Central memory CD4-positive, alpha-beta T cell (primary cell): ENCODE measurements at regions not wholly inside any gene's neighbourhood (a gene's known extent, or its start where the extent isn't known, plus 50 kb on each side); places are given as distances from the start of the nearest gene placed in this dataset.
"Not testable (repeated sequence)": the region's sequence is repeated elsewhere in the genome, so short reads cannot be mapped to it uniquely, and the experiment has no call there.

Experiments used
- DNase-seq: peaks from one replicate; pipeline ENCODE4 v3.0.0; 2022

- not testable (repeated sequence) for DNase-seq
These were observed 121.6 kb downstream of the ZNF22 start for GRCh38 chr10:45122180-45122860.

DNA sequence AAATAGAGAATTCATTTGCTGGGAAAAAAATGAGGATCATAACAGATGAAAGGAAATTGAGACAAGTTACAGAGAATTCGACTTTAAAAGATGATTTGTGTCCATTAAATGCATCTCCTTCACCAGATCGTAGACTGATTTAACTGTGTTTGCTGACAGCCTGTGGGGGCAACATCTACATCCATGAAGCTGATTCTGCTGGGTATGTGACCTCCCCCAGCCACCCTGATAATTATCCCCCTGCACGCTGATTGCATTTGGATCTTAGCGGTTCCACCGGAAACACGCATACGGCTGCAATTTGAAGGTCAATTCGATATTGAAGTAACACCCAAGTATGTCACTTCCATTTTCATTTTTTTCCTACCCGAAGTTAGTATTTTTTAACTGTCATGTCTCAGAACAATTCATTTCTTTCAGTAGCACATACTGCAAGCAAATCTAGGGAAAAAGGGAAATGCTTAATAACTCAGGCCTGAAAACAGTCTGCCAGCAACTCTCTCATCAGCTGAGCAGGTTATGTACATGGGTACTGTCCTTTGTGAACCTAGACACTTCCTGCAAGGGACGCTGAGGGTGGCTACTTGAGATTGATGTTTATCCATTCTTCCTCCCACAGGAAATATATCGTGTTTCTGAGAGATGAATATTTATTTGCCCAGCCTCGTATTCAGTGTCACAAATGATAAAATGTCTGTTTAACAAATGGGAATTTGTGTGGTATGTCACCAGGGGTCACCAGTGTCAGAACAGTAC lies 134.9 kb downstream of the ZNF22 start:
- no peak for DNase-seq

- no peak for DNase-seq
These were observed 135.5 kb downstream of the ZNF22 start for GRCh38 chr10:45136256-45136655.

GRCh38 chr10:45144326-45145070 lies 143.8 kb downstream of the ZNF22 start:
- no peak for DNase-seq

DNA sequence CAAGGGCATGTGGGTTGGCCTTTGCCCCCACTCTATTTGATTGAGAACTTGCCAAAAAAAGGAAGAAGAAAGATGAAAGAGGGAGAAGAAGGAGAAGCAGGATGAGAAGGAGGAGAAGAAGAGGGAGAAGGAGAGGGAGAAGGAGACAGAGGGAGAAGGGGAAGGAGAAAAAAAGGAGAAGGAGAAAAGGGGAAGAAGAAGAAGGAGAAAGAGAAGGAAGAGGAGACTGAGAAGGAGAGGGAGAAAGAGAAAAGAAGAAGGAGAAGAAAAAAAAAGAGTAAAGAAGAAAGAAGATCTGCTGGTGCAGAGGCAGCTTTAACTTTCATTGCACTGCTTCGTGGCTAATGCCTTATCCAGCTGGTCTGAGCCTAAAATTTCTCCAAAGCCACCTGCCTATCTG lies 144.4 kb downstream of the ZNF22 start:
- not testable (repeated sequence) for DNase-seq

- no peak for DNase-seq
These were observed 146.3 kb downstream of the ZNF22 start for GRCh38 chr10:45147000-45147399.

GRCh38 chr10:45150997-45151396 lies 150.3 kb downstream of the ZNF22 start:
- DNase-seq: no peak

GRCh38 chr10:45151467-45152214 lies 150.9 kb downstream of the ZNF22 start:
- no peak for DNase-seq

DNA sequence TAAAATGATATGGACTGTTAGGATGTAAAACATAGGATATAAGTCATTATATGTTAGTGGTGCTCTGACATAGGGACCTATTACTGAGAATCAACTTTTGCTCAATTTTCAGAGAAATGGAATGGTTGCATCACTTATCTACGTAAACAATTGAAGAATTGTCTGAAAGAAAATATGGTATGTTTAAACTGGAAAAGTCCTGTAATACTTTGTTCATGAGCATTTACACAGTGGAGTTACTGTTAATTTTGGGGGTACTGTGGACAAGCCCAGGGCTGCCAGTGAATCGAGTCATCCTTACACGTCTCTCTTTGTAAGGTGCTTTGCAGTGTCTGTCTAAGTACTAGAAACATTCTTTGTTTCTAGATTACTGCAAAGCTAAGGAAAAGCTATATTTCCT lies 152.0 kb downstream of the ZNF22 start:
- DNase-seq: no peak

DNA sequence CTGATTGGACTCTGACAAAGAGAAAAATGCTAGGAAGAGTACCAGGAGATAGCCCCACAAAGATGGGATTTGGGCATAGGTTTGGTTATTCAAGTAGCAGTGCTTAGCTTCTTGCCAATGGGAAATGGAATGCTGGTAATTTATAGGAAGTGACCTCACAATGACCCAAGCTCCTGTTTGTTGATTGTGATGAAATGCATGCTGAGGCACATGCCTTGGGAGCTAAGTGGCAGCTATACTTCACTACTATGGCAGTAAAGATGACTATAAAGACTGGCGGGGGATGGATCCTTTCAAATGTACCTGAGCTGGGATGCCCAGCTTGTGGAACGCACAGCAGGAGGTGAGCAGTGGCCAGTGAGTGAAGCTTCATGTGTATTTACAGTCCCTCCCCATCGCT lies 153.8 kb downstream of the ZNF22 start:
- no peak for DNase-seq

- DNase-seq: no peak
These were observed 155.1 kb downstream of the ZNF22 start for GRCh38 chr10:45155784-45156183.

DNA sequence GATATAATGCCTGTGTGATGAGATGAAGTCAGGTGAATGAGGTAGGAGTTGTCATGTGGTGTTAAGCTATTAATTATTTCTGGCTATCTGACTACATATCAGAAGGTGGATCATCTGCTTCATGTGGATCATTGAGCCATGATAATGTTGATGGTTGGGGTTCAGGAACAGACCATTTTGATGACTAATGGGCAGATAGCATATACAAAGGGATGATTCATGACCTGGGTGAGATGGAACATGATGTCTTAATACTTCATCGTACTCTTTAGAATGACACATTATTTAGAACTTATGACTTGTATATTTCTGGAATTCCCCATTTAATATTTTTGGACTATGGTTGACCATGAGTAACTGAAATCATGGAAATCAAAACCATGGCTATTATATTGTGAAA lies 155.1 kb downstream of the OR13A1 start:
- DNase-seq: no peak

DNA sequence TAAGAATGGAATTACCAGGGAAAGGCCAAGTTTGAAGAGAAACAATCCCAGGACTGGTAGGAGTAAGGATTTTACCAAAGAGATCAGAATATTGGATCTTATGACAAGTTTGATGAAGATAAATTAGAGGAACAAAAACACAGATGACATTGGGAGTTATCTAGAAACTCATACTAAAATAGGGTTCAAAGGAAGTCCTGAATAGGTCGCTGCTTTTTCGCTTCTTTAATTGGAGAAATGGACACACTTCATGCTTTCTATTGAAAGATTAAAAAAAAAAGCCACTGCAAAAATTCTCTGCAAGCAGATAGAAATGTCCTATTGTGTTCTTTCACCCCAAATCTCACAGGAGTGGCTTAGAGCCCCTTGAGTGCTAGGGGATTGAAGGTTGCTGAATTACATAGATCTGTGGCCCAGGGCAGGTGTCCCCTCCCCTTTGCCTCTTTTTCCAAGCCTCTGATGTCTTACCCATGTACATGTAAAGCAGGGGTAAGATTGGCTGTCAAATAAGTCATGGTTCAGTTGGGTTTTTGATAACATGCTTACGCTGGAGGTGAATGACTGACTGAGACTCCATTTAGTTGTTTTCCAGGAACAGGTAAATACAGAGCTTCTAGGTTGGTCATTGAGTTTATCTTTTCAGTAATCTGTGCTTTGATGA lies 152.0 kb downstream of the OR13A1 start:
- DNase-seq: no peak

GRCh38 chr10:45175520-45176118 lies 139.8 kb downstream of the OR13A1 start:
- DNase-seq: not testable (repeated sequence)

GRCh38 chr10:45179691-45180090 lies 135.7 kb downstream of the OR13A1 start:
- DNase-seq: no peak

- DNase-seq: no peak
These were observed 134.9 kb downstream of the OR13A1 start for GRCh38 chr10:45180507-45180906.

DNA sequence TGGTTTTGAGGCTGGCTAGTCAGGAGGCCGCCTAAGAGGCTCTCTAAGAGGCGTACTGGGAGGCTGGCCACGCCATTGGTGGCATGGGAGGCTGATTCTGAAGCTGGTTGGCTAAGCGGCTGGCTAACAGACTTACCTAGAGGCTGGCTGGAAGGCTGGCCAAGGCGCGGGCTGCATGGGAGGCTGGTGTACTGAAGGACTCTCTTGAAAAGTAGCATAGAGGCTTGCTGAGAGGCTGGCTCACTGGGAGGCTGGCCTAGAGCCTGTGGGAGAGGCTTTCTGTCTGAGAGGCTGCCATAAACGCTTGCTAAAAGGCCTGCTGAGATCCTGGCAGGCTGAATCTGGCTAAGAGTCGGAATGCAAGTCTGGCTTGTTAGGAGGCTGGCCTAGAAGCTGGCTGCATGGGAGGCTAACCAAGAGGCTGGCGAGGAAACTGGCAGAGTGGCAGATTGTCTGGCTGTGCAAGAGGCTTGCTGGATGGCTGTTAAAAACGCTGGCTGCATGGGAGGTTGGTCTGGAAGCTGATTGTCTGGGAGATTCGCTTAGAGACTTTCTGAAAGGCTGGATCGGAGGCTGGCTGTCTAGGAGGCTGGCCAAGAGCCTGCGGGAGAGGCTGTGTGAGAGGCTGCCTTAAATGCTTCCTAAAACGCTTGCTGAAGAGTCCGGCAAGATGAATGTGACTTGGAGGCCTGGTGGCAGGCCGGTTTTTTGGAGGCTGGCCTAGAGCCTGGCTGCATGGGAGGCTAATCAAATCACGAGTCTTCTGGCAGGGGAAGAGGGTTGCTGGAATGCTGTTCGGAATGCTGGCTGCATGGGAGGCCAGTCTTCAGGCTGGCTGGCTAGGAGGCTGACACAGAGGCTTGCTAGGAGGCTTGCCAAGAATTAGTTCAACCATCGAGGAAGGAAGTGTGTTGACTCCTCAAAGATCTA lies 134.2 kb downstream of the OR13A1 start:
- DNase-seq: no peak

DNA sequence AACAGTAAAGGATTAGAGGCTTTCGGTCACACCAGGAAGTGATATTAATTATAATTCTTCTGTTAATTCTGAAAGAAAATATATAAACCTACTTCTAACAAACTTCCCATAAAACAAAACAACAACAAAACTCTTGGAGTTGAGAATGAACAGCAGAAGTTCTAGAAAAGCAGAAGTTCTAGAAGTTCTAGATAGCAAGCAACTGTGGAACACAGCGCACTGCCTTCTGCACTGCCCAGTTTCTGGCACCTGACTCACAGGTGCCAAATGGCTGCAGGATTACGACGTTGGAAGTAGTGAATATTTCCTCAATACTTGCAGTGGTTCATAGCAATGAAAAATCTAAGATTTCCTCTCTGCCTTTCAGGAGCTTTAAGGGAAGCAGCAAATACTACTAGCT lies 132.2 kb downstream of the OR13A1 start:
- no peak for DNase-seq

DNA sequence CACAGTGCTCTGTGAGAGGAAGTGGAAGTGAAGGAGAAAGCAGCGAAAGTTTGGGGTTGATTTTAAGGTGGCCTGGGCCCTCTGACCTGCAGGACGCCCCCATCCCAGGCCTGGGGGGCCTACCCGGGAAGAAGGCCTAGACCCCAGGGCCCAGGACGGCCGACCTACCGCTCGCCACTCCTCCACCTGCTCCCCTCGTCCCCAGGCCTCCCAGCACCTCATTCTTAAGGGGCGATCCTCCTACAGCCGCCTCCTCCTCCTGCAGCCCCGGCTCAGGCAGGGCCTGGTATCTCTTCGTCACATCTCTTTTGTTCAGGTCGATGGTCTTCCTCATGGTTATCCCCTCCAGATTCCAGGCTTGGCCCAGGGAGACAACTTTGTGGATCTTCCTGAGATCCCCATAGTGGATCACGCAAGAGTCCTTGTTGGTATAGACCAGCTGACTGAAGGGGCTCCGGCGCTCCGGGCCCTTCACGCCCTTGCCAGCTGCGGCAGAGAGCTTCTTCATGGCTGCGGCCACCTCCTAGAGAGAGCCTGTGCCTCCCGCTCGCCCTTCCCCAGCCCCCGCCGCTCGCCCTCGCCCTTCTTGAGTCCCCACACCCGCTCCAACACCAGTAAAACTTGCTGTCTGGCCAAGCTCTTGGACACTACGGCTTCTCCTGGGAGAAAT lies 117.5 kb downstream of the OR13A1 start:
- DNase-seq: no peak

DNA sequence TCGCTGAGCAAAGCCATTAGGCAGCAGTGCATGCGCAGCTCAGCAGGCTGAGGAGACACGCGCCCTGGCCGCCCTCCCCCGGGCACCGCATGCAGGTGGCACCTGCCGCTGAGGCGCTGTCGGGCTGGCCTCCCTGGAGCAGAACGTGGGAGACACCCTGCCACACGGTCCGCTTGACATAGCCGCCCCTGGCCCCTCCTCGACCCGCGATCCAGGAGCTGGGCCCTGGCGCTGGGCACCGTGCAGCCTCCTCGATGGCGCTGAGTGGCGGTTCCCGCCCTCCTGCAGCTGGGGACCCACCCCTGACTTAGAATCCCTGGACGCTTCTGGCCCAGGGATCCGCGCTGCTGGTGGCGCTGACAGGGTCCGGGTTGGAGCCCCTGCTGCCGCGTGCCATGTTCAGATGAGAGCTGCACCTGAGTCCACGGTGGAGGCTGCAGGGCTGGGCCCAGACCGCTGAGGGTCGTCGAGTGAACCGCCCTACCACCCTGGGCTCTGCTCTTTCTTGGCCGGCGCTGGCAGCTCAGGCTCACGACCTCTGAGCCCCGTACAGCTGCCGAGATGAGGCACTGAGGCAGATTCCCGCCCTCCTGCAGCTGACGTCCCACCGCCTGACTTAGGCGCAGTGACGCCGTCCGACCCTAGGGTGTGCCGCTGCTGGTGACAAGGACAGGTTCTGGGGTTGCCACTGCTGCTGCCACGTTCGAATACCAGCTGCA lies 116.8 kb downstream of the OR13A1 start:
- DNase-seq: no peak
